Right lobe of liver (tissue), 4 donors: ENCODE measurements at regions not wholly inside any gene's neighbourhood (a gene's known extent, or its start where the extent isn't known, plus 50 kb on each side); places are given as distances from the start of the nearest gene placed in this dataset.

Experiments
- POLR2A ChIP-seq: fragments of 450-650 bp; IDR thresholded peaks from one replicate; pipeline ENCODE4 v1.6.1; 2017; ENCODE audit warnings: antibody characterized with exemption, mild to moderate bottlenecking
- TF ChIP-seq, protein P1 (sequence below), 4 donors: fragments of 200-600 bp in 3 of 4; fragments of 450-650 bp in 1 of 4; IDR thresholded peaks; one replicate each; pipeline versions ENCODE4 v1.5.1 to v1.8.0; 2016 to 2022; ENCODE audit warnings: antibody characterized with exemption in 4 of 4, mild to moderate bottlenecking in 2 of 4
- donor health status: DM: no; HTN: no; CAD: no.
- donor health status: DM: no; HTN: no; CAD: no.
- donor health status: DM: no; HTN: yes; CAD: no.

GRCh38 chr11:80383655-80384054 is 942.8 kb upstream of the TENM4 start:
- TF ChIP-seq, protein P1, sequence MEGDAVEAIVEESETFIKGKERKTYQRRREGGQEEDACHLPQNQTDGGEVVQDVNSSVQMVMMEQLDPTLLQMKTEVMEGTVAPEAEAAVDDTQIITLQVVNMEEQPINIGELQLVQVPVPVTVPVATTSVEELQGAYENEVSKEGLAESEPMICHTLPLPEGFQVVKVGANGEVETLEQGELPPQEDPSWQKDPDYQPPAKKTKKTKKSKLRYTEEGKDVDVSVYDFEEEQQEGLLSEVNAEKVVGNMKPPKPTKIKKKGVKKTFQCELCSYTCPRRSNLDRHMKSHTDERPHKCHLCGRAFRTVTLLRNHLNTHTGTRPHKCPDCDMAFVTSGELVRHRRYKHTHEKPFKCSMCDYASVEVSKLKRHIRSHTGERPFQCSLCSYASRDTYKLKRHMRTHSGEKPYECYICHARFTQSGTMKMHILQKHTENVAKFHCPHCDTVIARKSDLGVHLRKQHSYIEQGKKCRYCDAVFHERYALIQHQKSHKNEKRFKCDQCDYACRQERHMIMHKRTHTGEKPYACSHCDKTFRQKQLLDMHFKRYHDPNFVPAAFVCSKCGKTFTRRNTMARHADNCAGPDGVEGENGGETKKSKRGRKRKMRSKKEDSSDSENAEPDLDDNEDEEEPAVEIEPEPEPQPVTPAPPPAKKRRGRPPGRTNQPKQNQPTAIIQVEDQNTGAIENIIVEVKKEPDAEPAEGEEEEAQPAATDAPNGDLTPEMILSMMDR (IDR thresholded peaks at IDR 0.05), result no peak
- no peak for TF ChIP-seq POLR2A
